ENCODE measurements at regions not wholly inside any gene's neighbourhood (a gene's known extent, or its start where the extent isn't known, plus 50 kb on each side); places are given as distances from the start of the nearest gene placed in this dataset.

DNA sequence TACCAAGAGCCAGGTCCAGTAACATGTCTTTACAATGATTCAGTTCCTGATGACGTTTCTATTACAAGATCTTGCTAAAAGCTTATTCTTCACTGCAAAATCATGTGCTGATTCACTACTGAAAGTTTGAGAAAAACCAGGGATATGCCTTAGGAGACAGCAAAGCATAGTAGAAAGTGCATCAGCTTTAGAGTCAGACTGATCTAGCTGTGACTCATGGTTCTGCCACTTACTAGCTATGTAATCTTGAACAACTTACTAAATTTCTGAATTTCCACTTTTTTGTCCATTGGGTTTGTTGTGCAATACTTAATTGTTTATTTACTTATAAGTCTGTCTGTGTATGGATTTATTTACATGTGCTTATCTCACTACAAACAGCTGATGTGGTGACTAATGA is 198.5 kb upstream of the RSPO3 start:
- Histone ChIP-seq H3K36me3 (no peaks in the 10 kb centered on the region), H3K27me3 (no peaks in the 10 kb centered on the region), H3K4me3 (ENCODE audit: low read depth in 1 of 2, low read length in 1 of 2) (no peak overlapping the region), H3K9me3 (no peaks in the 10 kb centered on the region), H3K4me1 (ENCODE audit: control insufficient read depth in 1 of 2, insufficient read depth in 1 of 2, low read depth in 1 of 2, low read length in 1 of 2) (no peaks in the 10 kb centered on the region), H3K27ac (no peak overlapping the region)
- TF ChIP-seq CTCF (IDR thresholded peaks at IDR 0.05), result no peak

GRCh38 chr6:126923807-126924206 is 194.7 kb upstream of the RSPO3 start:
- Histone ChIP-seq H3K4me1 (ENCODE audit: control insufficient read depth in 1 of 2, insufficient read depth in 1 of 2, low read depth in 1 of 2, low read length in 1 of 2) (no peaks in the 10 kb centered on the region), H3K27ac (no peak overlapping the region), H3K4me3 (ENCODE audit: low read depth in 1 of 2, low read length in 1 of 2) (no peak overlapping the region), H3K36me3 (no peaks in the 10 kb centered on the region), H3K9me3 (no peaks in the 10 kb centered on the region), H3K27me3 (no peaks in the 10 kb centered on the region)
- TF ChIP-seq CTCF (IDR thresholded peaks at IDR 0.05), result no peak

DNA sequence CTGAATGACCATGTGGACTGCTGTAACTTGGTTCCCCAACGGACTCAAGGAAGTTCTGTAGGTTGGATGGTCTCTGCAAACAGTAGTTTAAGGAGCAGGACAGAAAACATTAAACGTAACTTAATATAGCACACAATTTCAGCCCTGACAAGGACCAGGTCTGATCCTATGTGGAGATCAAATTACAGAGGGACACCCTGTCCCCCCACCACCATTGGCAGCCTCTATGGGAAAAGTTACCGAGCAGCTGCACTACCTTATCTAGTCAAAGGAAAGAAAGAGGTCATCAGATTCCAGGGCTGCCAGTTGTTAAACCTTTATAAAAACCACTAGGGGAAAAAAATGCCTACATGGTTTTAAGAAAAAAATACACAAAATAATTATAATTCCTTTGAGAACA is 191.5 kb upstream of the RSPO3 start:
- Histone ChIP-seq H3K4me3 (ENCODE audit: low read depth in 1 of 2, low read length in 1 of 2) (no peak overlapping the region), H3K36me3 (no peaks in the 10 kb centered on the region), H3K9me3 (no peaks in the 10 kb centered on the region), H3K4me1 (ENCODE audit: control insufficient read depth in 1 of 2, insufficient read depth in 1 of 2, low read depth in 1 of 2, low read length in 1 of 2) (no peaks in the 10 kb centered on the region), H3K27me3 (no peaks in the 10 kb centered on the region), H3K27ac (no peak overlapping the region)
- TF ChIP-seq CTCF (IDR thresholded peaks at IDR 0.05), result no peak

GRCh38 chr6:126927841-126928240 is 190.6 kb upstream of the RSPO3 start:
- H3K4me1 ChIP-seq (ENCODE audit: control insufficient read depth in 1 of 2, insufficient read depth in 1 of 2, low read depth in 1 of 2, low read length in 1 of 2), result no peaks in the 10 kb centered on the region
- H3K27me3 ChIP-seq, result no peaks in the 10 kb centered on the region
- H3K36me3 ChIP-seq, result no peaks in the 10 kb centered on the region
- no peak overlapping the region for H3K4me3 ChIP-seq (ENCODE audit: low read depth in 1 of 2, low read length in 1 of 2)
- TF ChIP-seq CTCF (IDR thresholded peaks at IDR 0.05), result no peak
- H3K9me3 ChIP-seq, result no peaks in the 10 kb centered on the region
- H3K27ac ChIP-seq, result no peak overlapping the region

- no peak for TF ChIP-seq CTCF (IDR thresholded peaks at IDR 0.05)
- Histone ChIP-seq H3K4me3 (ENCODE audit: low read depth in 1 of 2, low read length in 1 of 2) (no peak overlapping the region), H3K9me3 (no peaks in the 10 kb centered on the region), H3K4me1 (ENCODE audit: control insufficient read depth in 1 of 2, insufficient read depth in 1 of 2, low read depth in 1 of 2, low read length in 1 of 2) (no peaks in the 10 kb centered on the region), H3K36me3 (no peaks in the 10 kb centered on the region), H3K27ac (no peak overlapping the region), H3K27me3 (no peaks in the 10 kb centered on the region)
Observed at GRCh38 chr6:126937426-126937825, 181.0 kb upstream of the RSPO3 start.

DNA sequence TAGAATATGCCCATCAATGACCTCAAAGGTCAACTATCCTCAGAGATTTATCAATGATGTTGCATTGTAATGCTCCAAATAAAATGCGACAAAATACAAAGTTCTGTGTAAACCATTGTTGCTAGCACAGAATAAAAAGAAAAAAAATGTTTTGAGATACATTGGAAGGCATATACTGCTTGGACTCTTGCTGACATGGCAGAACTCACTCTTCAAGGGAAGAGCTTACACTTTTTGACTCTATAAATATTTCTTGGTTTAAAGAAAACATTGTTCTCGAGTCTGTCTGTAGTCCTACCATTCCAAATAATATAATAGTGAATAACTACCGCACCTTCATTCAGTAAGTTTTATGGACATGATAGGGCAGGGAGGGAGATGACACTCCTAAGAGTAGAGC is 178.7 kb upstream of the RSPO3 start:
- Histone ChIP-seq H3K9me3 (no peaks in the 10 kb centered on the region), H3K27ac (no peak overlapping the region)
- no peak for TF ChIP-seq CTCF (IDR thresholded peaks at IDR 0.05)

More for the DNA sequence above, 178.7 kb upstream of the RSPO3 start:
- Histone ChIP-seq H3K36me3 (no peaks in the 10 kb centered on the region), H3K27me3 (no peaks in the 10 kb centered on the region), H3K4me3 (ENCODE audit: low read depth in 1 of 2, low read length in 1 of 2) (no peak overlapping the region), H3K4me1 (ENCODE audit: control insufficient read depth in 1 of 2, insufficient read depth in 1 of 2, low read depth in 1 of 2, low read length in 1 of 2) (no peaks in the 10 kb centered on the region)

Measured in neutrophil (primary cell).